ENCODE measurements at regions not wholly inside any gene's neighbourhood (a gene's known extent, or its start where the extent isn't known, plus 50 kb on each side); places are given as distances from the start of the nearest gene placed in this dataset.
"Not testable (repeated sequence)": the region's sequence is repeated elsewhere in the genome, so short reads cannot be mapped to it uniquely, and the experiment has no call there.

GRCh38 chr4:127370604-127371003 lies 262.2 kb upstream of the INTU start:
- DNase-seq (ENCODE audit: extremely low read depth in 1 of 11, low read depth in 9 of 11, low spot score in 4 of 11) = no peak

- no peak for DNase-seq (ENCODE audit: extremely low read depth in 1 of 11, low read depth in 9 of 11, low spot score in 4 of 11)
Measured at GRCh38 chr4:127379499-127379898, 253.3 kb upstream of the INTU start.

DNA sequence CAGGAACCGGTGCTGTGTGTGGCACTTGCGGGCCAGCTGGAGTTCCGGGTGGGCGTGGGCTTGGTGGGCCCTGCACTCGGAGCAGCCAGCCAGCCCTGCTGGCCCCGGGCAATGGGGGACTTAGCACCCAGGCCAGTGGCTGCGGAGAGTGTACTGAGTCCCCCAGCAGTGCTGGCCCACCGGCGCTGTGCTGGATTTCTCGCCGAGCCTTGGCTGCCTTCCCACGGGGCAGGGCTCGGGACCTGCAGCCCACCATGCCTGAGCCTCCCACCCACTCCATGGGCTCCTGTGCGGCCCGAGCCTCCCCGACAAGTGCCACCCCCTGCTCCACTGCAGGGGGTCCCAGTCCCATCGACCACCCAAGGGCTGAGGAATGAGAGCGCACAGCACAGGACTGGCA lies 252.8 kb upstream of the INTU start:
- DNase-seq (ENCODE audit: extremely low read depth in 1 of 11, low read depth in 9 of 11, low spot score in 4 of 11) = not testable (repeated sequence)

DNA sequence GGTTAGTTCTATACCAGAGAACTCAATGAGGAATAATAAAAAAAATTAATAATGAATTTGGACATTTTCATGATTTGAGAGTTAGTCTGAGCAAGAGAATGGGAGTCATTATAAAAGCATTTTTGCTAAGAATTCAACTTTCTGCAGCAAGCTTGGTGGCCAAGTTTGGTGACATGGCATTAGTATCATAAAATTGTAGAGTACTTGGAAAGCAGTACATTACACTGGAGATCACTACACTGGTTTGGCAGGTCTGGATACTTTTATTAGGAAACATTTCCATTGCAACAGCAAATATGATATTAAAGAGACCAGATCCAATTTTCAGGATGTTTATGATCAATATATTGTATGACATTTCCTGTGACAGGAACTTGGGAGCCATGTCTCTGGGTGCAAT lies 249.1 kb upstream of the INTU start:
- no peak for DNase-seq (ENCODE audit: extremely low read depth in 1 of 11, low read depth in 9 of 11, low spot score in 4 of 11)

DNA sequence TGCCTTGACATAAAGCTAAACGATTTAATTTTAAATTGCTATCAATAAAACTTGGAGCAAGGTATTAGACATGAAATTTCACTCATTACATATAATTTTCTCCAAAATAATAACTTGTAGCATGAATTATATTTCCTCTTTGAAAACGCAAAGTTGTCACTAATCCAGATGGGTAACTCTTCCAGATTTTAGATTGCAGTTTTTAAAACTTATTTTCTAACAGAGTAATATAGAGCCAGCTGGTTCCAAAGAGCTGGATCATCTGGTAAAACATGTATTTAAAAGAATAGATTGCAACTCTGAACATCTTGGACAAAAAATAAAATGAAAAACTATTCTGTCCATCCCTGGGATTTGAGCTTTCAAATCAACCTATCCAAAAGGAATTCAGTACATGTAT lies 238.2 kb upstream of the INTU start:
- DNase-seq (ENCODE audit: extremely low read depth in 1 of 11, low read depth in 9 of 11, low spot score in 4 of 11) = no peak

GRCh38 chr4:127400276-127400675 lies 232.5 kb upstream of the INTU start:
- DNase-seq (ENCODE audit: extremely low read depth in 1 of 11, low read depth in 9 of 11, low spot score in 4 of 11) = no peak

DNA sequence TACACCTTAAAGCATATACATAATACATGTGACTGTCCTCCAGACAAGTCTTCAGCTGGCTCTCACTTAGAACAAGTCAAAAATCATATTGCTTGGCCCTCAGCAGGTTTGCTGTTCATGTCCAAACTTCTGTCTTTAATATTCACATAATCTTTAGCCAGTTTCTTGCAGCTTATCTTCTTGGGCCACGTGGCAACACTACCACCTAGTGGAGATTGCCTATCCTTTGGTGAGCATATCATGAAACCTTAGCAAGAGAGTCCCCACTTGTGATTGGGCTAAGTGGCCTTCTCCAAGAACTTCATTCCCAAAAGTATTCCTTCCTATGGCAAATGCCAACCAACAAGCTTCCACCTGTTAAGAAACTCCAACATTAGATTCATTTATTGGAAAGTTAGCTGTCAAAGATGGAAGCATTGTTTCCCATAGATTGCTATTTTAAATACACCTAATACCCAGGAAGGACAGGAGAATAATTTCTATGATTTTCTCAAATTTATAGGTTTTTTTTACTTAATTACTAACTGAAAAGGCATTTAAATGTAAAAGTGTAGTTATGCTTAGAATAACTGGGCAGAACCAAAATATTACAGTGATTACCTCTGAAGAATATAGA lies 231.9 kb upstream of the INTU start:
- peak in 4 of 11 donors; percentile 40 to 70 (median 51) for DNase-seq (ENCODE audit: extremely low read depth in 1 of 11, low read depth in 9 of 11, low spot score in 4 of 11)

DNA sequence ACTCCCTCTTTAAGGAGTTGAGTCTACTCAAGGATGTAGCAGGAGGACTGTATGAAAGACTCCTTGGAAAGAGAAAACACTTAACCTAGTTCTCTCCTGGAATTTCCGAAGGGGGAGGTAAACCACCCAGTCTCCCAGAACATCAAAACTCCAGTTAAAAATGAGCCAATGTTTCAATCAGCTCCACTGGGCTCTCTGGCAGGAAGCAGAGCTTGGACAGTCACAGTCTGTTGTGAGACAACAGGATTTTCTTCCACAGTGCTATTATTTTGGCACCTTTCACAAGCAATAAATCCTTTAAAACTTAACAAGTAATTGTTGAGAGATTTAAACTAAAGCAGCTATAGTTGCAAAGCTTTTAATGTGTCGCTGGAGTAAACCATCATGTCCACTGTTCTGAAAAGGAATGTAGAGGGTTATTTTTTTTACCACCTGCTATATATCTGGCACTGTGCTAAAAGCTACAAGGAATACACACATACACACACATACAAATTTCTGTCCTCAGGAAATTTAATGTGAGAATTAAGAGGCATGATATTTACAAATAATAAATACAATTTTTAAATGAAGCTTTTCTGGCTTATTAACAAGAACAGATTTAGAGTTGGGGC lies 229.2 kb upstream of the INTU start:
- peak in 2 of 11 donors; percentile 17 to 61 for DNase-seq (ENCODE audit: extremely low read depth in 1 of 11, low read depth in 9 of 11, low spot score in 4 of 11)

- DNase-seq (ENCODE audit: extremely low read depth in 1 of 11, low read depth in 9 of 11, low spot score in 4 of 11) = no peak
Measured at GRCh38 chr4:127406187-127406586, 226.6 kb upstream of the INTU start.

DNA sequence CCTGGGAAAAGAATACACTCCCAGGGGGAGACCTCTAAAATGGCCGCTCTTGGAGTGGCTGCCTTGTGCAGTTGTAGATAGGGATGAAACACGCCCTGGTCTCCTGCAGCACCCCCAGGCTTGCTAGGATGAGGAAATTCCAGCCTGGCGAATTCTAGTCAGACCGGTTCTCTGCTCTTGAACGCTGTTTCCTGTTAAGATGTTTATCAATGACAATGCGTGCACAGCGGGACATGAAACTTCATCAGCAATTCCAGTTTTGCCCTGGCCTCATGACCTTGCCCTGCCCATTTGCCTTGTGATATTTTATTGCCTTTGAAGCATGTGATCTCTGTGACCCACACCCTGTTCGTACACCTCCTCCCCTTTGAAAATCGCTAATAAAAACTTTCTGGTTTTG lies 225.2 kb upstream of the INTU start:
- DNase-seq (ENCODE audit: extremely low read depth in 1 of 11, low read depth in 9 of 11, low spot score in 4 of 11) = not testable (repeated sequence)

DNA sequence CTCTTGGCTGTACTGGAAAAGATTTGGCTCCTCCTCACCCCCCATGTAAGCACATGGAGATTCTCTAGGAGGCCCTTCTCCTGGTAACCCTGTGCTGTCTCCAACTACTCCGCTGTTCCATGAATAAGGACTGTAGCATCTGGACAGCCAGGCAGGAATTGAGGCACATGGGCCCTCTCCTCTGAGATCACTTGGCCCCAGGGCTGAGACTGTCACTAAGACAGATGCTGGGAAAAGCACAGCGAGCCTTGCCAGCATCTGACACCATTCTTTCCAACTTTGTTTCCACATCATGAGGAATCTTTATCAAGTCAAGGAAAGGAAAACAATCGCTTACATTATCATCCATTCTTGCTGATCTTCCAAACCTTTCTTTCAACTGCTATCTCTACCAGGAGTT lies 222.6 kb upstream of the INTU start:
- DNase-seq (ENCODE audit: extremely low read depth in 1 of 11, low read depth in 9 of 11, low spot score in 4 of 11) = no peak

GRCh38 chr4:127410644-127411043 lies 222.1 kb upstream of the INTU start:
- DNase-seq (ENCODE audit: extremely low read depth in 1 of 11, low read depth in 9 of 11, low spot score in 4 of 11) = no peak

GRCh38 chr4:127414951-127415606 lies 217.7 kb upstream of the INTU start:
- DNase-seq (ENCODE audit: extremely low read depth in 1 of 11, low read depth in 9 of 11, low spot score in 4 of 11) = no peak

- no peak for DNase-seq (ENCODE audit: extremely low read depth in 1 of 11, low read depth in 9 of 11, low spot score in 4 of 11)
Measured at GRCh38 chr4:127416115-127416514, 216.6 kb upstream of the INTU start.

DNA sequence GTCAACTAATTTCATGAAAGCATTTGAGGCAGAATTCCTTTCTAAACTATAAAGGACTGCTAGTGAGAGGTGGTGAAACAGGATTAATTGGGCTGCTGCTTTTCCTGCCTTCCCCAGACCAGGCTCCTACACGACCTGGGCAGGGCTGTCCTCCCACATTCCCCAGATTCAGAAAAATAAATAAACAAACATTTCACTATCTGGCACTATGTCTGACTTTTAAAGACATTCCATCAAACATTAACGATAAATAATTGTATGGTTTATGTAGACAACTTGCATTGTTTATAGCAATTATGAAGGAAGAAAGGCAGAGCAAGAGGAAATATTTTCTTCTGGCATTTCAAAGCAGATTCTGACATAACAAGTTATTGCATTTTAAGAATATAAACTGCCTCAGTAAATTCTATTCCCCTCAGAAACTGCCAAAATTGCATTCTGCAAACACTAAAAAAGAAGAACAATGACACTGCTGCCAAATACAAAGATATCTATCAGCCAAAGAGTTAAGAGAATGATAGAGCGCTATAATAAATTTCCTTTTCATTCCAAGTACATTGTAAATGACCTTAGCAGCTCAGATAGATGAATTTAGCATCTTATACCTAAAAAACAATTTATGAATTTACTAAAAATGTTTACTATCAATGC lies 214.7 kb upstream of the INTU start:
- DNase-seq (ENCODE audit: extremely low read depth in 1 of 11, low read depth in 9 of 11, low spot score in 4 of 11) = no peak

GRCh38 chr4:127419431-127419830 lies 213.3 kb upstream of the INTU start:
- DNase-seq (ENCODE audit: extremely low read depth in 1 of 11, low read depth in 9 of 11, low spot score in 4 of 11) = no peak

DNA sequence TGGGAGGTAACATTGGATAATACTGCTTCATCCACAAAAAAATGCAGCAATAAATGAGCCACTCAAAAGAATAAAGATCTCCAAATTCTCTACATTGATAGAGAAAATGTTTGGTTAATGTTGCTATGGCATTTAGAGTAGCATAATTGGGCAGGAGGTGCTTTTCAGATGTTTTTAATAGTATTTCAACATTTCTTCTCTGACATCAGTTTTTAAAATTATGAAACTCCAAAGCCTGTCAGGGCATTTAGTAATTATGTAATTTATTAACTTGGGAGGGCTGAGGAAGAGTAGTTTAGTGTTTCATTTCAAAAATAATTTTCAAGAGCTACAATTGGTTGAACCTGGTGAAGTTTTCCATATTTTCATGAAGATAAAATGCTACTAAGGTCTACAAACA lies 211.3 kb upstream of the INTU start:
- no peak for DNase-seq (ENCODE audit: extremely low read depth in 1 of 11, low read depth in 9 of 11, low spot score in 4 of 11)

GRCh38 chr4:127425202-127425845 lies 207.4 kb upstream of the INTU start:
- DNase-seq (ENCODE audit: extremely low read depth in 1 of 11, low read depth in 9 of 11, low spot score in 4 of 11) = no peak

- no peak for DNase-seq (ENCODE audit: extremely low read depth in 1 of 11, low read depth in 9 of 11, low spot score in 4 of 11)
Measured at GRCh38 chr4:127425851-127426250, 206.9 kb upstream of the INTU start.

GRCh38 chr4:127441571-127441970 lies 191.2 kb upstream of the INTU start:
- no peak for DNase-seq (ENCODE audit: extremely low read depth in 1 of 11, low read depth in 9 of 11, low spot score in 4 of 11)

All from renal cortex interstitium (tissue), 11 donors.